Gastroesophageal sphincter (tissue), 3 donors: ENCODE measurements at regions not wholly inside any gene's neighbourhood (a gene's known extent, or its start where the extent isn't known, plus 50 kb on each side); places are given as distances from the start of the nearest gene placed in this dataset.

ENCODE experiments used
- EP300 ChIP-seq: sonication (generic); formaldehyde crosslinking; IDR thresholded peaks from one replicate; pipeline ENCODE4 v1.6.1; 2017; ENCODE audit warnings: antibody characterized with exemption, mild to moderate bottlenecking
- POLR2AphosphoS5 ChIP-seq: sonication (generic); formaldehyde crosslinking; IDR thresholded peaks from one replicate; pipeline ENCODE4 v1.6.1; 2017; ENCODE audit warnings: antibody characterized with exemption
- TF ChIP-seq, protein P1 (sequence below), 4 experiments: fragments of 200-600 bp in 2 of 4; fragments of 450-650 bp in 2 of 4; sonication (generic) in 1 of 4; IDR thresholded peaks; one replicate each; pipeline ENCODE4 v1.5.1; 2017 to 2019; ENCODE audit warnings: antibody characterized with exemption in 4 of 4, mild to moderate bottlenecking in 2 of 4, moderate library complexity in 2 of 4

DNA sequence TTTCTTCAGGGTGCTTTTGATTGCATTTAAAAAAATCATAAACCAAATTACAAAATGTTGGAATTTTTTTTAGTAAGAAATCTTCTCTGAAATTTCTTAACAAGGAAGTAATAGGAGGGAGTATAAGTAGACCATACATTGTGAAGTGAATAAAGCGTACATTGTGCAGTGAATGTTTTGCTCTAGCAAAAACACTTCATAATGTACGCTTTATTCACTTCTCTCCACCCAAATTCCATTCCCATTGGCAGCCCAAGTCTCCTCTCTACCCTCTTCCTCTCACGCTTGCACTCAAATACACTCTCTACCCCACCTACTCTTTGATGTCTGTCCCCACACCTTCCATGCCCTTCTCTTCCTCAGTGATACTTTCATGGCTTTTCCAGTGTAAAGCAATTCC lies 241.0 kb downstream of the PPP1R3A start:
- TF ChIP-seq, protein P1, sequence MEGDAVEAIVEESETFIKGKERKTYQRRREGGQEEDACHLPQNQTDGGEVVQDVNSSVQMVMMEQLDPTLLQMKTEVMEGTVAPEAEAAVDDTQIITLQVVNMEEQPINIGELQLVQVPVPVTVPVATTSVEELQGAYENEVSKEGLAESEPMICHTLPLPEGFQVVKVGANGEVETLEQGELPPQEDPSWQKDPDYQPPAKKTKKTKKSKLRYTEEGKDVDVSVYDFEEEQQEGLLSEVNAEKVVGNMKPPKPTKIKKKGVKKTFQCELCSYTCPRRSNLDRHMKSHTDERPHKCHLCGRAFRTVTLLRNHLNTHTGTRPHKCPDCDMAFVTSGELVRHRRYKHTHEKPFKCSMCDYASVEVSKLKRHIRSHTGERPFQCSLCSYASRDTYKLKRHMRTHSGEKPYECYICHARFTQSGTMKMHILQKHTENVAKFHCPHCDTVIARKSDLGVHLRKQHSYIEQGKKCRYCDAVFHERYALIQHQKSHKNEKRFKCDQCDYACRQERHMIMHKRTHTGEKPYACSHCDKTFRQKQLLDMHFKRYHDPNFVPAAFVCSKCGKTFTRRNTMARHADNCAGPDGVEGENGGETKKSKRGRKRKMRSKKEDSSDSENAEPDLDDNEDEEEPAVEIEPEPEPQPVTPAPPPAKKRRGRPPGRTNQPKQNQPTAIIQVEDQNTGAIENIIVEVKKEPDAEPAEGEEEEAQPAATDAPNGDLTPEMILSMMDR (IDR thresholded peaks at IDR 0.05): no peak
- no peak for TF ChIP-seq EP300
- TF ChIP-seq POLR2AphosphoS5: no peak
